Right lobe of liver (tissue), 6 donors: ENCODE measurements at regions not wholly inside any gene's neighbourhood (a gene's known extent, or its start where the extent isn't known, plus 50 kb on each side); places are given as distances from the start of the nearest gene placed in this dataset.
"Not testable (repeated sequence)": the region's sequence is repeated elsewhere in the genome, so short reads cannot be mapped to it uniquely, and the experiment has no call there.

Source experiments
- ATAC-seq, 4 donors: fragments of 200-7000 bp; cut with Tn5 transposase; one replicate each; pipeline ENCODE4 v1.9.1; 2020; ENCODE audit warnings: mild to moderate bottlenecking in 4 of 4, moderate library complexity in 4 of 4
- DNase-seq, 3 donors: peaks; one replicate each; pipeline ENCODE4 v3.0.0-alpha.2; 2020
- H3K27ac ChIP-seq, 3 donors: fragments of 200-600 bp; one replicate each; pipeline ENCODE4 v1.8.0; 2022
- H3K27me3 ChIP-seq, 2 donors: fragments of 200-600 bp; one replicate each; pipeline ENCODE4 v1.8.0; 2022
- H3K36me3 ChIP-seq, 4 donors: fragments of 200-600 bp; sonication (generic) in 1 of 4; one replicate each; pipeline versions ENCODE4 v1.5.1 to v1.8.0; 2017 to 2022; ENCODE audit warnings: control low read depth in 1 of 4
- H3K4me1 ChIP-seq, 4 donors: fragments of 200-600 bp; sonication (generic) in 1 of 4; one replicate each; pipeline versions ENCODE4 v1.5.1 to v1.8.0; 2017 to 2022; ENCODE audit warnings: control low read depth in 1 of 4
- H3K4me3 ChIP-seq, 3 donors: fragments of 200-600 bp; one replicate each; pipeline ENCODE4 v1.8.0; 2022
- H3K9me3 ChIP-seq, 4 donors: fragments of 200-600 bp; sonication (generic) in 1 of 4; one replicate each; pipeline versions ENCODE4 v1.5.1 to v1.8.0; 2017 to 2022; ENCODE audit warnings: control low read depth in 1 of 4
- CTCF ChIP-seq, 4 donors: fragments of 200-600 bp in 3 of 4; fragments of 450-650 bp in 1 of 4; IDR thresholded peaks; one replicate each; pipeline versions ENCODE4 v1.5.1 to v1.8.0; 2016 to 2022; ENCODE audit warnings: antibody characterized with exemption in 4 of 4, mild to moderate bottlenecking in 2 of 4
- POLR2A ChIP-seq: fragments of 450-650 bp; IDR thresholded peaks from one replicate; pipeline ENCODE4 v1.6.1; 2017; ENCODE audit warnings: antibody characterized with exemption, mild to moderate bottlenecking
- WGBS: methylation state at CpG from one replicate; pipeline ENCODE4 v1.1.6; 2018; ENCODE audit warnings: low coverage, low lambda C conversion rate; ENCODE audit not compliant: insufficient coverage; ENCODE audit errors: missing lambda C conversion rate; 5-methylcytosine and 5-hydroxymethylcytosine counted together
- intact Hi-C, 2 donors: fragments of 100-400 bp; cut with DNase I; formaldehyde crosslinking; loops; one replicate each; pipeline versions ENCODE4 v1.11.2 to v1.14.1; 2022
- small RNA-seq, 2 experiments: library from RNA; depleted of rRNA; stranded (forward); fragments of <200 nt; gene quantifications; one replicate each; pipeline ENCODE3, GENCODE V24; 2016
- donor health status: DM: no; HTN: yes; CAD: no.
- donor health status: DM: no; HTN: no; CAD: no.
- donor health status: DM: no; HTN: no; CAD: no.
- donor health status: DM: no; HTN: yes; CAD: no.
- donor health status: DM: no; HTN: yes; CAD: no.

- DNase-seq (no peak), ATAC-seq (no peak)
- Histone ChIP-seq H3K27me3 (no peaks in the 10 kb centered on the region), H3K4me1 (no peaks in the 10 kb centered on the region), H3K4me3 (no peak overlapping the region), H3K9me3 (no peaks in the 10 kb centered on the region), H3K27ac (no peak overlapping the region), H3K36me3 (no peaks in the 10 kb centered on the region)
- no CpG with 5 or more reads among the region's 6 CpGs for WGBS
- no peak for TF ChIP-seq CTCF (IDR thresholded peaks at IDR 0.05)
- intact Hi-C loops: no loop called here
Measured at GRCh38 chr1:228554107-228554506, 66.9 kb downstream of the RNF187 start.

- Histone ChIP-seq H3K36me3 (no peaks in the 10 kb centered on the region), H3K9me3 (no peaks in the 10 kb centered on the region), H3K27me3 (no peaks in the 10 kb centered on the region), H3K27ac (no peak overlapping the region), H3K4me1 (no peaks in the 10 kb centered on the region), H3K4me3 (no peak overlapping the region)
- intact Hi-C loops: no loop called here
- ATAC-seq (no peak), DNase-seq (no peak)
- 72% methylated on average over 43 of the region's 71 CpGs for WGBS
- no peak for TF ChIP-seq POLR2A
- TF ChIP-seq CTCF (IDR thresholded peaks at IDR 0.05): no peak
Measured at GRCh38 chr1:228555074-228555994, 68.2 kb downstream of the RNF187 start.

GRCh38 chr1:228556634-228557430 lies 69.7 kb downstream of the RNF187 start:
- ATAC-seq, H3K27ac ChIP-seq, H3K4me3 ChIP-seq, H3K4me1 ChIP-seq, H3K9me3 ChIP-seq, intact Hi-C loops, H3K27me3 ChIP-seq, H3K36me3 ChIP-seq: not testable (repeated sequence)
- WGBS: 62% methylated on average over 14 of the region's 66 CpGs
- peak in 1 of 3 donors; percentile 84 for DNase-seq

Small RNA genes lying in the stretch of these regions (small RNA-seq; reads per million reads assigned to genes)
- 1.5 to 3.3 reads per million in 2 experiments for gene RNA5SP19
